ENCODE measurements at regions not wholly inside any gene's neighbourhood (a gene's known extent, or its start where the extent isn't known, plus 50 kb on each side); places are given as distances from the start of the nearest gene placed in this dataset.

DNA sequence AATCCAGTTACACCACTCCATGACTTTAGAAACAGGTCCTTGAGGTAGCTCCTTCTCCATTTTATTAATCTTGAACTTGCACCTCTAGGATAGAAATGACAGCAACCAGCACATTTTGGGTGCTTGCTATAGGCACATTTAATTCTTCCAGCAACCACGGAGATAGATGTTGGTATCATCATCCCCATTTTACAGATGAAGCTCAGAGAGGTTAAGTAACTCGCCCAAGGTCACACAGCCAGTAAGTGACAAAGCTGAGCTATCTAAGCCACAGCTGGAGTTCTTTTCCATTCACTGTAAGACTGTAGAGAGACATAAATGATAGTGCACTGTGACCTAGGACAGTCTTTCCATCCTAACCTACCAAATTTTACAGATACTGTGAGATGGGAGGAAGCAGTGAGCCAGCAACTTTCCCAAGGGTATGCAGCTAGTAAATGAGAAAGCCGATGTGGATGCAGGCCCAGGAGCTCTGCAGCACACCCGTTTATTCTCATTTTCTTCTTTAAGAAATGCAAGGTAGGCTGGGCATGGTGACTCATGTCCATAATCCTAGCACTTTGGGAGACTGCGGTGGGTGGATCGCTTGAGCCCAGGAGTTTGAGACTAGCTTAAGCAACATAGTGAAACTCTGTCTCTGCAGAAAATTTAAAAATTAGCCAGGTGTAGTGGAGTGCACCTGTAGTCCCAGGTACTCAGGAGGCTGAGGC is 103.2 kb downstream of the TBX5 start:
- no peak for DNase-seq (ENCODE audit: low read depth)

DNA sequence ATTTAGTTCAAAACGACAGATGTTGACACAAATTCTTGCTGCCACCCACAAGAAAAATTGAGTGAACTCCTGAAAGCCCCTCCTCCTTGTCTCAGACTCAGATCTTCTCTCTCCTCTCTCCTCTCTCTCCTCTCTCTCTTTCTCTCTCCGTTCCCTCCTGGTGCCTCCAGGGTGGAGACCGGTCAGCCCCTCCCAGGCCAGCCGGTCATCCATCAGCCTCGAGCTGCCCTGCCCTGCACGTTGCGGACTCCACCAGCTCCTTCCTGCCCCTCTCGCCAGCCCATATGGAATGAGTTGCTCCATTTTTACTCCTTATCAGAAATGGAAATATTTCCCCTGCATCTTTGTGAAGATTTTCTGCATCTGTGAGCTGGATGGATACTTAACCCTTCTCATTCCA is 103.8 kb downstream of the TBX5 start:
- no peak for DNase-seq (ENCODE audit: low read depth)

DNA sequence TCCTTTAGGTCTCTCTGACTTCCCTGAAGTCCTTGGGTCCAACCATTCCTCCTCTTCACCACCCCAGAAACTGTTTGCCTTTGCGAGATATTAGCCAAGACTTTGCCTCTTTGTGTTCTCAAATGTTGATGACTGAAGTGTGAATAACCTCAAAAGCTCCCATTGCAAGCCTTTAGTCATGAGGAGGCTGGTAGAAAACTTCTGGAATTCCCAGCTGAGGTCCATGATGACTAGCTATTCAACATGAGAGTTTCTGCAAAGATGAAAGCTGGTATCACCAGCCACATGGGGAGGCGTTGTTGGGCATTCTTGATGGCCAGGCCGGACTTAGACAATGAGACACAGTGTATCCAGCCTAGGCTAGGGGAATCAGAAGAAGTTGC is 111.7 kb downstream of the TBX5 start:
- DNase-seq (ENCODE audit: low read depth), result peak; percentile 40

DNA sequence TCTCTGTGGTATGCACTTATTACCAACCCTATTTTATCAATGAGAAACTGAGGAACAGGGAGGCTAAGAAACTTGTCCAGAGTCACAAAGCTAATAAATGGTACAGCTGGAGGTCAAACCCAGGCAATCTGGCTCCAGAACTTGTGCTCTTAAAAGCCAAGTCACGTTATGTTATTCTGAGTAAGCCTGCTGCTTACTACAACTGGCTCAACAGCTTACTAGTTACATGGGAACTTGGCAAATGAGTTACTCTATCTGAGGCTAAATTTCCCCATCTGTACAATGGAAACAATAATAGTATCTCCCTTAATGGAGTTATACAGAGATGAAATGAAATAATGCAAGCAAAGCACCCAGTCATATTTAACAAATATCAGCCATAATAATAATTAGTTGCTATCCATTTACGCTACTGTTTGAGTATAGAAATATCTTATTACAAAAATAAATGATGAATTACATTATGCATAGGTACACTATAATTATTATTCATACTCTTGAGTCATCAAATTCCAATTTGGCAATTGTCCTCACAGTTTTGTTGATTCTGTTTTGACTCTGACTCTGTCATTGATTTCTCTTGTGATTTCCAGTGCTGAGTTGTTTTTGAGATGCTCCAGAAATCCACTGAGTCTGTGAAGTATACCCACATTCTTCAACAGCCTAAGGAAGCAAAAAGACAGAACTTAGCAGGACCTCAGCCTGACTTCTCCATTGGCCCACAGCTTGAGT is 112.2 kb downstream of the TBX5 start:
- DNase-seq (ENCODE audit: low read depth), result no peak

DNA sequence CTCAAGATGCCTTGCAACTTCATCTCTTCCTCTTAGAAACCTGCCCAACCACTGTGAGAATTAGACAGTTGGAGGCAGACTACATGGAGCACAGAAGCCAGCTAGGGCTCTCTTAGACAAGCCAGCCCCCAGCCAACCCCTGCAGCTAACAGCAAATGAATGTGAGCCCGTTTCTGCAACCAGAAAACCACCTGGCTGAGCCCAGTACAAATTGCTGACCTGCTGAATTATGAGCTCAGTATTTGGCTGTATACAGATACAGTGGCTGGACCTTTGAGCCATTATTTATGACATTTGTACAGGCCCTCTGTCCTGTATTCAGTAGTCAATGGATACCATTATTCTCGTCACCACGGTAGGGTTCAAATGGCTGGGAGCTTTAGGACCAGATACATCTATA is 112.9 kb downstream of the TBX5 start:
- no peak for DNase-seq (ENCODE audit: low read depth)

DNA sequence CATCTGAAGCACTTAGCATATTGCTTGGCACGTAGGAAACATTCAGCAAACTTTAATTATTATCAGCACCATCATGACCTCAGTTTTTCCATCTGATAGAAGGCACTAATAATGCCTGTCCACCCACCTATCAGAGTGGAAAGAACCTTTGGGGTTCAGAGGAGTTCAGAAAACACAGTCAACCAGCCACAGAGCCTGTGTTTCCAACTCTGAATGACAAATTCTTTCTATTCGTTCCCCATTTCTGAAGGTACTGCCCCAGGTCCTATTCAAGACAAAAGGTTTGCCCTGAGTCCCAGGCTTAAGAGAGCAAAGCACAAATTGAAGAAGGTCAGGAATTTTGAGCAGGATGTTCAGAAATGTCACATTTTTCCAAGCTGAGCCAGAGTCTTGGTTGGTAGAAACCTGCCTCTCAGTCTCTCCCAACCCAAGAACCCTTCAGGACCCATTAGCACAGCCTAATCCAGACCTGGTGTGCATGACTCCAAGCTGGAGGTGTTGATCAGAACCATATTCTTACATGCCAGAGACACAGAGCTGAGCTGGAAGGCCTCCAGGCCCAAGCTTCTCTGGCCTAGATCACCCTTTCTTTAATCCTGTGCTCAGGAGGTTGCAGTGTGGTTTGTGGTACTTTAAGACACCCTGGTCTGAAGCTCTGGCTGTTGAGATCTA is 114.4 kb downstream of the TBX5 start:
- DNase-seq (ENCODE audit: low read depth), result no peak

DNA sequence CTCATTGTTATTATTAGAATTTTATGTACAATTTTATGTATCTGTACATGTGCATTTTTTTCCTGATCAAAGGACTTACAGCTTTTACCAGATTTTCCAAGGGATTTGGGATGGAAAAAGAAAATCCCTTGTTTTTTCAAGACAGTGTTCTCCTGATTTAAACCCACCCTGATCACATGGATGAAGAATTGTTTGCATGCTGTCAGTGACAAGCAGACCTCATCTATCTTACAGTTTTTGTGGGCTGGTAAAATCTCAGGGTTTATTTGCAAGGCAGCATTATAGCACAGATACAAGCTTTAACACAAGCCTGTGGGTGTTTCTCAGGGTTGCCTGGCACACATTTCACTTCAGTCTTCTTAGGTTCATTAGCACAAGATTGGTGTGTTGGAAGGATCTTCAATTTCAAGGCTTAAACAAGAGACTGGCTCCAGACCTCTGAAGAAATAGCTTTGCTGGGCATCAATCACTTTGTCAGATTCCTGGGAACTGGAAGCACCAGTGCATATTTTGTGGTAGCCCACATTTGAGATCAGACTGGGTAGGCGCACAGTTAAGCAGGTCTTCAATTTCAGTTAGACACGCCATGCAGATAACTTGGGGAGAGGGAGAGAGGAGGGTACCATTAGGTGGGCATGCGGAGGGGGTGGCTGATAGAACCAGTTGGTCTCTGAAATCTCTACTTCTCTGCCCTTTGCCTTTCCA is 118.0 kb downstream of the TBX5 start:
- DNase-seq (ENCODE audit: low read depth), result peak; percentile 19

DNA sequence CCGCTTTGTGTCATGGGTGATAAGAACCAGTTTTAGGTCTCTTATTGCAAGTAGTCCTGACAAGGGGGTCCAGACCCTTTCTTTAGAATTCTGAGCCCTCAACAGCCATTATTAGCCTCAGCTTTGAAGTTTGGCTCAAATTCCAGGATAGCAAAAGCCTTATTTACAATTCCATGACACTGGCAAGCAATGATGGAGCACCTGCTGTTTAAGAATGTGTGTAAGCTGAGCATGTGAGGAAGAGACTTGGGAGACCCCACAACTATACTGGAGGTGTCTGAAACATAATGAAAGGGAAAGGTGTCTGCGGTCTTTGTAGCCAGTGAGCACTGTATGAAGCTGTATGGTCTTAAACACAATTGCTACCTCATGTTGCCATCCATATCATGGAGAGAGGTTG is 119.8 kb downstream of the TBX5 start:
- DNase-seq (ENCODE audit: low read depth), result no peak

DNA sequence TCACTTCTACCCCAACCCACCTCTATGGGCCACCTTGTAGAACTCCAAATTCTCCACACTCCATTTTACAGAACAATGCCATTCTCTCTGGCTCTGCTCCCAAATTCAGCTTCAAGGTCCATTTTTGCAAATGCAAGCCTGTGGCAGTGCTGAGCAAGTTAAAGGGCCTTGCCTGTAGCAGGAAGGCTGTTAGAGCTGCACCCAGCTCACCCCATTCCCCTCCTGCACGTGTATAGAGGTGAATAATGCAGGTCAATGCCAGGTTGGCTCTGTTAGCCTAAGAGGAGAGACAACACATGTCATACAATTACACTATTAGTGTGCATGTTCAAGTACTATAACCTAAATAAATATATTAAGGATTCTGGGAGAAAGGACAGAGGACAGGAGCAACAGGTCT is 120.4 kb downstream of the TBX5 start:
- no peak for DNase-seq (ENCODE audit: low read depth)

DNA sequence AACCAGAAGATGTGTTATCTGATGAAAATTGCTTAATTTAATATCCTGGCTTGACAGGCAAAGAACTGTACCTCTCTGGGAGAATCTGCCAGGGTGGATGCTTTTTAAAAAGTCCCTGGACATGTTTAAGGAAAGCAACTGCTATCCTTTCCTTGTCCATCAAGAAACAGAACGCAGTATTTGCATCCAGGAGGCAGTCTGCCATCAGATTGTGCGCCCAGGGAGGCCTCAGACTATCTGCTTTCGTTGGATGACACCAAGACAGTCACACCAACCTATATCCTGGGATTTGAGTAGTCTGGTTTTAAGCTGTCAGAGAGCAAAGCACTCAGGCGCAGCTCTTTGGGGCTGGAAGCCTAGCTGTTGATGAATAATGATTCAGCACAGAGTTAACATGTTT is 121.9 kb downstream of the TBX5 start:
- DNase-seq (ENCODE audit: low read depth), result no peak

DNA sequence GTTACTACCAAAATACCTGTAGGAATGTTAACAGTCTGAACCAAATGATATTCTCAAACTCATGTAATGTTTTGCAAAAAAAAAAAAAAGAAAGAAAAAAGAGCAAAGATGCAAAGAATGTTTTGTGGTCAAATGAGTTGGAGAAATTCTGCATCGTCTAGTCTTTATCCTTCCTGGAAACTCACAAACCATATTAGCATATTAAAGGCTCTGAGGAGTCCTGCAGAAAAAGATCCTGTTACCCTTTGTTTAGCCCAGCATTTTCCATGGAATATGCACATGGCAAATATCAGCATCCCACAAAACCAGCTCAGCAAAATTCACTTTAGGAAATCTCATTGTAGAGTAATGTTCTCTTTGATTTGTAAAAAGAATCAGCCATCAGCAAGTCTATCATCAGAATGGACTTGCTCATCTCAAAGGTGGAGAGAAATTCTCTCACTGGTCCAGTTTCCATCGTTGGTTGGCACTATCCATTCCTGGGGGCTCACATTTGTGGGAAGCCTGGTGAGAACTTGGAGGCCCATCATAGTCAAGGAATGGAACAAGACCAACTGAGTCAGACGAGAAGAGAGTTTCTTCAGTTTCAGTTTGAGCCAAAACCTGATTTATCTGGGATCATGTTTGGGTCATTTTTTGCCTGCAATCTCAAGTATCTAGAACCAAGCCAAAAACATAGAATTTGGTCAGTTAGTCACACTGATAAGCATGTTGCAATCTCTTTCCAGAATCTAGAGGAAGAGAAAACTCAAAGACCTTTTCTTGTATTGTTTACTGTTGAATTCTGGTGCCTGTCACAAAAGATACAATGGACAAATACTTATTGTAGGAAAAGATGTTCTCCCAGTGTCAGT is 129.8 kb downstream of the TBX5 start:
- DNase-seq (ENCODE audit: low read depth), result peak; percentile 36

DNA sequence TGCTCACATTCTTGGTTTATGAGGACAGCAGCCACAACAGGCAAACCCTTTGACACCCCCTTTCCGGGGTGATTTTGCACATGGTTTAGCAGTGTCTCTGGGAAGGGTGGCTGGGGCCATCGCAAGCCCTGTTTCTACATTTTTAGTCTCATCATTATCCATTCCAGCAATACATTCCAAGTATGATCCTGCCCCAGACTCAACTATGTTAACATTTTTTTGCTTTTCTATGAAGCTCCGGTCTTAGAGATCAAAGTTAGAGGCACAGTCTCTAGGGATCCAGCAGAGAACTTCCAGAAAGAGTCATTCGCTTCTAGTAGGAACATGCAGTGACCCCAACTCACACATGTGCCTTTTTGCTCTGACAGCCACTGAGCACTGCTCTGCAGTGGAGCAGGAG is 130.9 kb downstream of the TBX5 start:
- no peak for DNase-seq (ENCODE audit: low read depth)

DNA sequence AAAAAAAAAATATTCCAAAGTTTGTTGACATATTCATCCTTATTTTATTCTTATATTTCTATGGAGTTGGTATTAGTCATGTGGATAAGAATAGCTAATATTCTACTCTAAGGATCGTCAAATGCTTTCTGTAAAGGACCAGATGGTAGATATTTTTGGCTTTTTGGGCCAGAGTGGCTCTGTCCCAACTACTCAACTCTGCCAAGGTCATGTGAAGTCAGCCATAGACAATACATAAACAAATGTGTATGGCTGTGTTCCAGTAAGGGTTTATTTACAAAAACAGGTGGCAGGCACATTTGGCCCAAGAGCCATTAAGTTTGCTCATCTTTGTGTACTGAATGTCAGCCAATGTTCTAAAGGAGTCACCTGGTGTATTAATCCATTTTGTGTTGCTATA is 131.8 kb downstream of the TBX5 start:
- no peak for DNase-seq (ENCODE audit: low read depth)

DNA sequence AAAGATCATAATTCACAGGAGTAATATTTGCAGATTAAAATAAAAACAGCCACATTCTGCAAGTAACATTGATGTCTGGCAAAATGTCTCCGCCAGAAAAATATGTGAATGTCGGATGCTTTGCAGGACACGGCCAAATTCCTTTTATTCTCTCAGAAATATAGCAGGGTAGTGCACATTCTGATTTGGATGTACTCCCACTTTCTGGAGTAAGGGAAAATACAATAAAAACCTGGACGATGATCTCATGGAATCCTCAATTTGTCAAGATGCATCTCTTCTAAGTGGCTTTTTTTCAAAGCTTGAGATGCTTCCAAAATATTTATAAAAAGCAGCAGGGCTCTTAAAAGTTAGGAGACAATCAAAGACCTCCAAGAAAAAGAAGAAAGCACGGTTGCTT is 133.3 kb downstream of the TBX5 start:
- no peak for DNase-seq (ENCODE audit: low read depth)

DNA sequence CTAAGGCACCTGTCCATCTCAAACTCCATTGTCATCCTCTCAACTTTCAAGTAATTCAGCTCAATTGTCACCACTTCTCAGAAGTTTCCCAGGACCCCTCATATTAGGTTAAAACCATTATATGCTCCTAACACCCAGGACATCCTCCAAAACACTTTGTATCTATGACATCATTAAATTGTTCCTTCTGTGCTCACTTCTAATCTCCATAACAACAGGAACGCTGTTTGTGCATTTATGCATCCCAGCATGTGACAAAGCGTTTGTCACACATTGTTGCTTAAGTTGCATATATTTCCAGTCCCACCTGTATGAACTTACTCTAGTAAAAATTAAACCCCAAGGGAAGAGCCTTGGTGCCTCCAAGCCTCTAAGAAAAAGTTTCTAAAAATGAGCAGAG is 133.9 kb downstream of the TBX5 start:
- no peak for DNase-seq (ENCODE audit: low read depth)

DNA sequence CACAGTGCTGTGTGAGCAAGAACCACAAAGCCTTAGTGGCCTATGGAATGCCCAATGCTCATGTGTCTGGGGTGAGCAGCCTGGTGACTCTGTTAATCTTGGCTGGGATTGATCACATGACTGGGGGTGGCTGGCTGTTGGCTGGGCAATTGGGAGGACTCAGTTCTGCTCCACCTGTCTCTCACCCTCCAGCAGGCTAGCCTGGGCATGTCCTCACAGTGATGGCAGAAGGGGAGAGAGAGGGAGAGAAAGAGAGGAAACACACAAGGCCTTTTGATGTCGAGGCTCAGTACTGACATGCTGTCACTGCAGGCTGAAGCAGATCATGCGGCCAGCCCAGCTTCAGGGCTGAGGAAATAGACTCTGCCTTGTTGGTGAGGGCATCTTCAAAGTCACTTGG is 136.8 kb downstream of the TBX5 start:
- DNase-seq (ENCODE audit: low read depth), result no peak

DNA sequence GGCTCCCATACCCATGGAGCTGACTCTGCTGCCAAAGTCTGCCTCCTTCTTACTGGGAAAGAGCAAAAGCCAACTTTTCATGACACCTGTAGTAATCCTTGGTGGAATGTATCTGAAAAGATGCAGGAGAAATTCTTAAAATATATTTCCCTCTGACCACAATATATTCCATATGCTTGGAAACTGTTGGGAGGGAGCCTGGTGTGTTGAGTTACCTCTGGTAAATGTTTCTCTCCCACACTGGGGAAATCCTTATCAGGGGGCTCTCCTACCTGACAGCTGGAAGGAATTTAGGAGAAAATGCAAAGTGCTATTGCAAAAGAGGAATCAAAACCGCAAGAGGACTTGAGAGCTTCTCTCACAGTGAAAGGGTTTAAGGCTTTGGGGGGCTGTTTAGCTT is 139.4 kb downstream of the TBX5 start:
- no peak for DNase-seq (ENCODE audit: low read depth)

DNA sequence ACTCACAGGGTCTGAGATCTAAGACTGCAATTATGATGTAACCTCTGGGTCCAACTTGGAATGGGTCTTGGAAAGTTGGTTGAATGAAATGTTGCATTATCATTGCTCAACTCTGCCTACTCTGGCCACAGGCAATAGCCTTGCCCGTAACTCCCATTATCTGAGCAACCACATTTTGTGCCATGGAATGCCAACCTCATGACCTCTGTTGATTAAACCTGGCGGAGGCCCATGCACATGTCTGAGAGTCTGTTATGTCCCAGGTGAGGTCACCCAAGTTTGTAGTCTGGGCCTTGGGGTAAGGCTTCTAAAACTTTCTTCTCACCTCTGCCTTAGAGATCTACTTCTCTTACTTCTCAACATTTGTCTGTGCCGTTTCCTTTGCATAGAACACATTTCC is 140.9 kb downstream of the TBX5 start:
- DNase-seq (ENCODE audit: low read depth), result no peak

DNA sequence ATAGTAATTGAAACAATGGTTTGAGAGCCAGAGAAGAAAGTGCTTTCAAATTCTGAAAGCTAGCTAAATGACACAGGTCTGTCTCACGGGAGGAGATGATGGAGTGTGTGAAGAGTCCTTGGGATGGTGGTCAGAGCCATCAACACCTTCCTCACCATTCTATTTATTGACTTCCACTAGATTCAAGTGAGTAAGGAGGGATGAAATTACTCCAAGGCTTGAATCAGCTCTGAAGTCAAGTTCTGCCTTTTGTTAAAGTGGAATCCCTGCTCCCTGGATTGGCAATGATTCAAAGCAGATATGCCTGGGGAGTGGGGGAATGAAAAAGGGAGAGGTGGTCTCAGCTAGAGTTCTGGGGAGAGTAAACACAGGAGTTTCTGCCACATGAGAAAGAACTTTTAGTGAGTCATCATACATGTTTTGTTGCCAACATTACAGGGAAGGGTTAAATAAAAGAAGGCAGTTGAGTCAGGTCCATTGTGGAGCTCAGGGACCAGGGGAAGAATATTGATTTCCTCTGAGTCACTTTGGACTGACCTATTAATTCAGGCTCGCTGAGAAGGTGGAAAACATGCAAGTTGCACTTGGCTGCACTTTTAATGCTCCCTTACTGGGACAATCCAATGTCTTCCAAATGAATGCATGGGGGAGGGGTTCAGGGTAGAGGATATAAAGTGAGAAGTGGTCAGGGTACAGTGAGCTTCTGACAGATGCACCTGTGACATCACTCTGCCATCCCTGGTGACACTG is 142.7 kb downstream of the TBX5 start:
- no peak for DNase-seq (ENCODE audit: low read depth)

DNA sequence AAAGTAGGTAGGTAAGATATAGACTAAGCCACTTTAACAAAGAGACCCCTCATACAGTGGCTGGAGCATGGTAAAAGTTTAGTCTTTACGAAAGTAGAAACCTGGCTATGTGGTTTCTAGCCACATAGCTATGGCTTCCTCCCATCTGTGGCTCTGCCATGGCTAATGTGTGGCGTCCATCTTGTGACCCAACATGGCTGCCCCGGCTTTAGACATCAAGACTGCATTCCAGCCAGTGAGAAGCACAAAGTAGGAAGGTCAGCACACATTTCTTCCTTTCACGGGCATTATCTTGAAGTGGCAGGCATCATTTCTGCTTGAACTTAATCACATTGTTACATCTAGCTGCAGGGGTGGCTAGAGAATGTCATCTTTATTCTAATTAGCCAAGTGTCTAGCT is 148.3 kb downstream of the TBX5 start:
- DNase-seq (ENCODE audit: low read depth), result no peak

DNA sequence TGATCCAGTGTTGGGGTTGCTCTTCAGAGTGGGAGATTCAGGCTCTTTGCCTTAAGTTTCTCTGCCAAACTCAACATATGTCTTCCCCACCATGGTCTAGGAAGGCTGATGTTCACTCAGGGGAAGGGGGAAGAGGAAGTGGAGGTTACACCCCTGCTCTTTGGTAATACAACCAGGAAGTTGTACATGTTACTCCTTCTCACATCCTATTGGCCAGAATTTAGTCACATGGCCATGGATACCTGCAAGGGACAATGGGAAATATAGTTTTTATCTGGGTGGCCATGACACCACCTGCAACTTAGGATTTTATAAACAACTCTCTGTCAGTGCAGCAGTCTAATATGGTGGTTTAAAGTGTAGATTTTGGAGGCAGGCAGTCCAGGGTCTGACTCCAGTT is 150.9 kb downstream of the TBX5 start:
- DNase-seq (ENCODE audit: low read depth), result no peak
